ENCODE measurements at regions not wholly inside any gene's neighbourhood (a gene's known extent, or its start where the extent isn't known, plus 50 kb on each side); places are given as distances from the start of the nearest gene placed in this dataset.

DNA sequence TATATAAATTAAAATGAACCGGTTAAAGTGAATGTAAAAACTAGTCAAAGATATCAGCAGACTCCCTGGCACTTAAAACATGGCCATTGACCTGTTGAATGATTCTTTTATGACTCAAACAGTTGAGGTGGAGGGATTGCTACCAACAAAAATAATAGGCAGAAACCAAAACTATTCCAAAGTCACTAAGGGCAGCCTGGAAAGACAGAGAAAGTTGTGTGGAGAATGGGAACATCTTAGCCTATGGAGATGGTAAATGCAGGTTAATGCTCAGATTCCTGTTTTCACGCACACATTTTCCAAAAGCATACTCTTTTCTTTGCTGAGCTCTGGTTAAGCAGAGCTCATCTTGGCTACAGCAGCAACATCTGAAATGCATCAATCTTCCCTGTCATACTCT, 553.5 kb downstream of the HACE1 start:
- ATAC-seq = no peak

- no peak for ATAC-seq
These were observed 554.5 kb downstream of the HACE1 start for GRCh38 chr6:104305206-104305605.

- ATAC-seq = no peak
These were observed 557.8 kb downstream of the HACE1 start for GRCh38 chr6:104301951-104302350.

DNA sequence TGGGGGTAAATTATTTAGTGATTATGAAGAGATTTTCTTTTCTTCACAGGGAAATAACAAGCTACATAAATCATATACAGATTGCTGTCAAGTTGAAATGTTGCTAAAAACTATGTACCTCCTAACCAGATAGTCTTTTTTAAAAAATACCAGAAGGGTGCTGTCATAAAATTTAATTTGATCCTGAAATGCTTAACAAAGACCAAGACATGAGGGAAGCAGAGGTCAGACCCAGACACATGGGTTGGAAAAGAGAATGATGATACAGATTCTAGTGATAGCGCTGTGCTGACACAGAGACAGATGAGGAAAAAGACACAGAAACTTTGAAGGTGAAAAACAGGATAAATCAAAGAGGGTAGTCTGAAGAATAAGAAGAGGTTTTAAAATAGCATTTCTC, 573.1 kb downstream of the HACE1 start:
- ATAC-seq = no peak

GRCh38 chr6:104284872-104285271, 574.8 kb downstream of the HACE1 start:
- no peak for ATAC-seq

GRCh38 chr6:104282581-104282980, 577.1 kb downstream of the HACE1 start:
- ATAC-seq = no peak

DNA sequence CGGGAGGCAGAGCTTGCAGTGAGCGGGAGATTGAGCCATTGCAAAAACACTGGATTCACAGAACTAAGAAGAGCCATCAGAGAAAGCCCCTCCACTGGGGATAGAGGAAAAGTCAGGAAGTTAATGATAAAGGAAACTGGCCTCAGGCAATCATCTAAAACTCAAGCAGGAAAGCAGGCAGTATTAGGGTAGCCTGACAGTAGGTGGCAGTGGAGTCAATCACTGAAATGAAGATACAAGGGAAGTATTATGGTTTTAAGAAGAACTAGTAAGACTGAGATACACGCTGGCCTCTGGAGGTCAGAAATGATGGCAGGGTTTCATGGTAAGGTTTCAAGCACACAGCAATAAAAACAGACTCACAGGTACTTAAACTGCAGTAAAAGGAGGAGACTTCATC, 578.3 kb downstream of the HACE1 start:
- no peak for ATAC-seq

DNA sequence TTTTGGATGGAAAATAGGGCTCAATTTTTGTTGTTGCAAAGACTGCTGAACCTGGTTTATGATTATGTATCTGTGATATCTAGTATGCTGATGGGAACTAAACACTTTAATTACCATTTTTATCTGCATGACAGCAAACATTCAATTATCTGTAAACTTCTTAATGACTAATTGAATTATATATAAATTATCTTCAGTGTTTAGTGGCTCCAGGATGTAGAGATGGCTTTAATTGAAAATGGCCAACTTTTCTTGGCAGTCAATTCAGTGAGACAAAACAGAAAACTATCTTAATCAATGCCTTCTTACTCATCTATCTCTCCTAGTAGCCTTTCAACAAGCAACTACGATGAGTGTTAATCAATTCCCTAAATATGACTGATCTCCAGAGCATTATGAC, 591.3 kb downstream of the HACE1 start:
- ATAC-seq = no peak

DNA sequence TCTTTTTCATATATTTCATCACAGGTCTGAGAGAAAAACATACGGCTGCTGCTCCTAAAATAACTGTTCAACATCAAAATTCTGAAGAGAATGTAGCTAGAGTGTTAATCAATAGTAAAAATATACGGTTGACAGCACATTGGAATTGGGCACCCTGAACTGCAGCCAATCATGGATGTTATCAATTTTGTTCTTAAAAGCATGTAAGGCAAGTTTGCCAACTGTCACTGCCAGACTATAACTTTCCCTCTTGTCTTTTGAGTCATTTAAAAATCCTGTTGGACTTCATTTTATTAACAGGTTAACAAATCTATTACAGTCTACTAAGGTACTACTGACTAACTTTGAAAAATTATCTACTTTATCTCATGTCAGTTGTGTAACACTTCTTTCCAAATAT, 592.8 kb downstream of the HACE1 start:
- ATAC-seq = no peak

GRCh38 chr6:104256646-104257045, 603.1 kb downstream of the HACE1 start:
- ATAC-seq = no peak

- ATAC-seq = no peak
These were observed 606.5 kb downstream of the HACE1 start for GRCh38 chr6:104253236-104253635.

DNA sequence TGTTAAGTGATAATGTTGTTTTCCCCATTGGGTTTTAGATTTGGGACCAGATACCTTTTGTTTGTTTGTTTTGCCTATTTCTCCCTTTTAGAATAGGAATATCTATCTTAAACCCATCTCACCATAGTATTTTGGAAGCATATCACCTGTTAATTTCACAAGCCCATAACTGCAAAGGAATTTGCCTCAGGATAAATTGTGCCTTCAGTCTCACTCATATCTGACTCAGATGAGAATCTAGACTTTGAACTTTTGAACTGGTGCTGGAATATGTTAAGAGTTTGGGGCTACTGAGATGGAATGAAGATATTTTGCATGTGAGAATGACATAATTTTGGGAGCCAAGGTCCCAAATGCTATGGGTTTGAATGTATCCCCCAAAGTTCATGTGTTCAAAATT, 607.4 kb downstream of the HACE1 start:
- ATAC-seq = no peak

GRCh38 chr6:104251651-104252050, 608.1 kb downstream of the HACE1 start:
- ATAC-seq = no peak

DNA sequence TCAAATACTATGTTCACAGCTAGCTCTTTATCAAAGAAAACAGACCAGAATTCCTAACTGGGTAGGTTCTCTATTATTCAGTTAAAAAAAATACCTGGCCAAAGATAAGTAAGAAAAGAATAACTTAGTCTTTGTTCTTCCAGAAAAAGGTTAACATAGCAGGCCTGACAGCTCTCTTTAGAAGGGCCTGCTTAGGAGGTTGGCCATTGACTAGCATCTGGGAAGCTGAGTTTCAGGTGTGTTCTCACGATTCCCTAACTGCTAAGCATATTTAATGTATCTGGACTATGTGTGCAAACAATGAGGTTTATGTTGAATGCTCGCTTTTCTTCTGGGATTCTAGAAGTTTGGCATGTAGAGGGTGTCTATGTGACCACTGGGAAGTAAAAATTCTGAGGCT, 618.9 kb downstream of the HACE1 start:
- ATAC-seq = no peak

DNA sequence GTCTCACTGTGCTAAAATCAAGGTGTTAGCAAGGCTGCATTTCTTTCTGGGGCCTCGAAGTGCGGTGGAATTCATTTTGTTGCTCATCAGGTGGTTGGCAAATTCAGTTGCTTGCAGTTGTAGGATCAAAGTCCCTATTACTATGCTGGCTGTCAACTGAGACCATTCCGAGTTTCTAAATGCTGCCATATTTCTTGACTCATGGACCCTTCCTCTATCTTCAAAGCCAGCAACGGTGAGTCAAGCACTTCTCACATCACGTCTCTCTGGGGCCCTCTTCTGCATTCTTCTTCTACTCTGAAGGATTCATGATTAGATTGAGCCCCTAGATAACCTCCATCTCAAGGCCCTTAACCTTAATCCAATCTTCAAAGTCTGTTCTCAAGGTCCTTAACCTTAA, 619.7 kb downstream of the HACE1 start:
- no peak for ATAC-seq

DNA sequence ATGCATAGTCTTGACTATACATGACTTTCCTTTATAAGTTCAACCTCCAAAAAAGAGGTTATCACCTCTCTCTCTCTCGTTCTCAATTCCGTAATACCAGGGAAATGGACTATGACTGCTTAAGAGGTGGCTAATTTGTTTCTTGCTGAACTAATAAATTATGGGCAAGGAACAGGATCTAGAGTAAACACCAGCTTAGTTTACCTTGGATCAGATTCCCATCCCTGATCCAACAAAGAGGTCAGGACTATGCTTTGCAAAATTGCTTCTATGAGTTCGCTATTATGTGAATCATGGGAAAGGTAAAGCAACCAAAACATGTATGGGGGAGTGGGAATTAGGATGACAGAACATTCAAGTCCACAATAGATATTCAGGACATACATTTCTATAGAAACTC, 630.7 kb downstream of the HACE1 start:
- ATAC-seq = no peak

DNA sequence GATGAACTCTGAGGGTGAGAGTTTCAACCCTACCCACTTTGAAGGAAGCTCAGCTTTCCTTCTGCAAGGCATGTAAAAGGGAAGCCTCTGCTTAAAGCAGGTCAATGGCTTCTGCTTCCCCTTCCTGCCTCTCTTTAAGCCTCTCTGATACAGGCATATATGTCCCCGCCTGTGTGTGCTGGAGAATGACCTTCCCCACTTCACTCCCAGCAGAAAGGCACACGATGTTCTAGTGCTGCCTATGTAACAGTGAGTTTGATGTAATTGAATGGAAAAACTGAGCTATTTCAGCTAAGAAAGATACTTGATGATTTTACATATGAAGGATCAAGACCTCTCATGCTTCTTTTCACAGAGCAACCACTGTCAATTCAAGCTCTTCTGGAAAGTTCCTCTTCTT, 632.2 kb downstream of the HACE1 start:
- no peak for ATAC-seq

- ATAC-seq = no peak
These were observed 632.8 kb downstream of the HACE1 start for GRCh38 chr6:104226790-104227446.

DNA sequence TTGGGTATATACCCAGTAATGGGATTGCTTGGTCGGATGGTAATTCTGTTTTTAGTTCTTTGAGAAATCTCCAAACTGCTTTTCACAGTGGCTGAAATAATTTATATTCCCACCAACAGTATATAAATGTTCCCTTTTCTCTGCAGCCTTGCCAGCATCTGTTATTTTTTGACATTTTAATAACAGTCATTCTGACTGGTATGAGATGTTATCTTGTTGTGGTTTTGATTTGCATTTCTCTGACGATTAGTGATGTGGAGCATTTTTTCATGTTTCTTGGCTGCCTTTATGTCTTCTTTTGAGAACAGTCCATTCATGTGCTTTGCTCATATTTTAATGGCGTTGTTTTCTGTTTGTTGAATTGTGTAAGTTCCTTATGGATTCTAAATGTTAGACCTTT, 641.6 kb downstream of the HACE1 start:
- no peak for ATAC-seq

GRCh38 chr6:104214901-104215300, 644.8 kb downstream of the HACE1 start:
- no peak for ATAC-seq

GRCh38 chr6:104212977-104213668, 646.6 kb downstream of the HACE1 start:
- no peak for ATAC-seq

GRCh38 chr6:104207635-104208034, 652.1 kb downstream of the HACE1 start:
- no peak for ATAC-seq

DNA sequence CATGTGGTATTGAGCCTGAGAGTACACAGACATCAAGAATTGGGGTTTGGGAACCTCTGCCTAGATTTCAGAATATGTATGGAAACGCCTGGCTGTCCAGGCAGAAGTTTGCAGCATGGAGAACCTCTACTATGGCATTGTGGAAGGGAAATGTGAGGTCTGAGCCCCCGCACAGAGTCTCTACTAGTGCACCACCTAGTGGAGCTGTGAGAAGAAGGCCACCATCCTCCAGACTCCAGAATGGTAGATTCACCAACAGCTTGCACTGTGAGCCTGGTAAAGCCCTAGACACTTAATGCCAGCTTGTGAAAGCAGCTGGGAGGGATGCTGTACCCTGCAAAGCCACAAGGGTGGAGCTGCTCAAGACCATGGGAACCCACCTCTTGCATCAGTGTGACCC, 658.2 kb downstream of the HACE1 start:
- ATAC-seq = no peak

GRCh38 chr6:104187616-104188015, 672.1 kb downstream of the HACE1 start:
- no peak for ATAC-seq

DNA sequence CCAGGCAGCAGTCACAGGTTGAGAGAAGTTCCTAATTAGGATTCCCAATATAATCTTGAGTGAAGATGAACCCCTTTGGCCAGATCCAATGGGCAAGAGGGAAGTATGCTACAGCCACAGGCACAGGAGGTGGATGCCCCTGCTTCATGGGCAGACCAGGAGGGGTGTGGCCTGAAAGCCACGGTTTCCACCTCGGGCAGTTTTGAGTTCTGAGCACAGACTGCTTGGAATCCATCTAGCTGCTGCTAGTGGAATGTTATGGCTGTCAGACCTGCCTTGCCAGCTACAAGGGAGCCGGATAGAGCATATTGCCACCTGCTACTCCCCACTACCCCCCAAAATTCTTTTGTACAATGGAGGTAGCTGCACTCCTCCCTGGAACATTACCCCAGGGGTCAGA, 672.9 kb downstream of the HACE1 start:
- ATAC-seq = no peak

All from esophagus mucosa (tissue), 1 donor.